H1 (cell line): ENCODE measurements at regions not wholly inside any gene's neighbourhood (a gene's known extent, or its start where the extent isn't known, plus 50 kb on each side); places are given as distances from the start of the nearest gene placed in this dataset.
"Not testable (repeated sequence)": the region's sequence is repeated elsewhere in the genome, so short reads cannot be mapped to it uniquely, and the experiment has no call there.

Source experiments
- CTCF ChIA-PET: fragments of 300-600 bp; sonication (Branson Sonifier 250); formaldehyde crosslinking; loops from one replicate; lab custom pipeline; 2021; ENCODE audit not compliant: partially characterized antibody; lab: Charles Lee
- POLR2A ChIA-PET: fragments of 300-600 bp; sonication (Branson Sonifier 250); formaldehyde crosslinking; loops from one replicate; lab custom pipeline; 2021; ENCODE audit warnings: inconsistent platforms; ENCODE audit not compliant: partially characterized antibody; lab: Charles Lee
- DNase-seq, 2 experiments: peaks; one replicate each; pipeline versions ENCODE4 v3.0.0 to v3.0.0-alpha.2; 2010 to 2022; ENCODE audit warnings: low spot score in 2 of 2, low read depth in 1 of 2, mixed read lengths in 1 of 2
- FAIRE-seq: peaks from 2 replicates; lab custom pipeline; 2011; peaks lifted over from hg19 to GRCh38; lab: Jason Lieb, UNC
- H2AFZ ChIP-seq: 2 replicates; pipeline ENCODE4 v1.8.1; 2012; ENCODE audit warnings: low read length, inconsistent platforms
- H2AK5ac ChIP-seq: 2 replicates; pipeline ENCODE4 v1.6.1; 2013; ENCODE audit warnings: low read depth, low read length
- H2BK120ac ChIP-seq: replicated peaks from 2 replicates; pipeline ENCODE3; 2013; ENCODE audit warnings: low read depth, low read length, inconsistent platforms
- H2BK12ac ChIP-seq: 2 replicates; pipeline ENCODE4 v1.6.1; 2013; ENCODE audit warnings: low read depth, low read length
- H2BK15ac ChIP-seq: 2 replicates; pipeline ENCODE4 v1.6.1; 2013; ENCODE audit warnings: low read length
- H2BK20ac ChIP-seq: 2 replicates; pipeline ENCODE4 v1.6.1; 2013; ENCODE audit warnings: low read length
- H2BK5ac ChIP-seq: 2 replicates; pipeline ENCODE4 v1.6.1; 2013; ENCODE audit warnings: low read depth, low read length
- H3K14ac ChIP-seq: 2 replicates; pipeline ENCODE4 v1.6.1; 2013; ENCODE audit warnings: inconsistent platforms; ENCODE audit not compliant: insufficient read length
- H3K18ac ChIP-seq: 2 replicates; pipeline ENCODE4 v1.6.1; 2013; ENCODE audit warnings: low read length; ENCODE audit errors: extremely low read depth
- H3K23ac ChIP-seq: 2 replicates; pipeline ENCODE4 v1.6.1; 2013; ENCODE audit warnings: inconsistent platforms; ENCODE audit not compliant: insufficient read length
- H3K23me2 ChIP-seq: 2 replicates; pipeline ENCODE4 v1.6.1; 2013; ENCODE audit warnings: low read depth, low read length
- H3K27ac ChIP-seq: 2 replicates; pipeline ENCODE4 v1.6.1; 2011; ENCODE audit warnings: low read depth, low read length, inconsistent platforms
- H3K27me3 ChIP-seq, 4 experiments: replicated peaks in 1 of 4; 1 replicate in 1 of 4; 2 replicates in 3 of 4; pipeline versions ENCODE4 v1.6.1 to v1.8.1; 2011 to 2013; ENCODE audit warnings: low read length in 3 of 4, mild to moderate bottlenecking in 3 of 4, inconsistent platforms in 2 of 4, mixed read lengths in 2 of 4, moderate library complexity in 1 of 4; ENCODE audit not compliant: control insufficient read depth in 3 of 4, insufficient read depth in 3 of 4; ENCODE audit errors: extremely low read depth in 1 of 4
- H3K36me3 ChIP-seq, 4 experiments: 2 replicates each; pipeline versions ENCODE4 v1.6.1 to v1.8.1; 2011 to 2013; ENCODE audit warnings: mild to moderate bottlenecking in 4 of 4, low read length in 3 of 4, moderate library complexity in 2 of 4, control low read depth in 1 of 4, inconsistent platforms in 1 of 4; ENCODE audit not compliant: insufficient read depth in 4 of 4, control insufficient read depth in 2 of 4
- H3K4ac ChIP-seq: replicated peaks from 2 replicates; pipeline ENCODE3; 2013; ENCODE audit warnings: low read length, low read depth, mixed read lengths, inconsistent platforms; ENCODE audit not compliant: insufficient read length
- H3K4me1 ChIP-seq, 4 experiments: replicated peaks in 1 of 4; 1 replicate in 1 of 4; 2 replicates in 3 of 4; pipeline versions ENCODE4 v1.6.1 to v1.8.1; 2011 to 2013; ENCODE audit warnings: low read length in 3 of 4, inconsistent platforms in 2 of 4, mixed read lengths in 1 of 4; ENCODE audit not compliant: insufficient read depth in 4 of 4, control insufficient read depth in 3 of 4
- H3K4me2 ChIP-seq, 2 experiments: 2 replicates each; pipeline versions ENCODE4 v1.6.1 to v1.8.1; 2011 to 2013; ENCODE audit warnings: low read depth in 2 of 2, low read length in 2 of 2, control low read depth in 1 of 2, inconsistent platforms in 1 of 2, mild to moderate bottlenecking in 1 of 2; ENCODE audit not compliant: insufficient read depth in 1 of 2
- H3K4me3 ChIP-seq, 4 experiments: fragments of 200-600, 300-600 bp in 1 of 4; sonication (generic), shearing (Covaris generic), sonication (Bioruptor Twin) in 1 of 4; 2 replicates each; pipeline versions ENCODE4 v1.5.1 to v1.8.1; 2011 to 2016; ENCODE audit warnings: low read length in 4 of 4, low read depth in 3 of 4, control low read depth in 2 of 4, inconsistent platforms in 2 of 4, mild to moderate bottlenecking in 2 of 4, mixed read lengths in 1 of 4, moderate library complexity in 1 of 4; ENCODE audit not compliant: insufficient read depth in 2 of 4; ENCODE audit errors: extremely low read depth in 1 of 4
- H3K56ac ChIP-seq: replicated peaks from 2 replicates; pipeline ENCODE3; 2013; ENCODE audit warnings: low read depth, mild to moderate bottlenecking, mixed read lengths, low read length, inconsistent platforms; ENCODE audit not compliant: insufficient read length
- H3K79me1 ChIP-seq: 2 replicates; pipeline ENCODE4 v1.6.1; 2013; ENCODE audit warnings: low read depth, low read length, control low read depth
- H3K79me2 ChIP-seq, 2 experiments: 2 replicates each; pipeline versions ENCODE4 v1.6.1 to v1.8.1; 2012 to 2013; ENCODE audit warnings: low read length in 2 of 2, mild to moderate bottlenecking in 2 of 2, inconsistent platforms in 1 of 2; ENCODE audit not compliant: insufficient read depth in 2 of 2, control insufficient read depth in 1 of 2
- H3K9ac ChIP-seq, 4 experiments: replicated peaks in 1 of 4; 1 replicate in 1 of 4; 2 replicates in 3 of 4; pipeline versions ENCODE4 v1.6.1 to v1.8.1; 2011 to 2013; ENCODE audit warnings: low read depth in 3 of 4, low read length in 3 of 4, control low read depth in 2 of 4, mild to moderate bottlenecking in 2 of 4, moderate library complexity in 2 of 4, inconsistent platforms in 1 of 4; ENCODE audit errors: extremely low read depth in 1 of 4
- H3K9me3 ChIP-seq, 2 experiments: 2 replicates each; pipeline versions ENCODE4 v1.6.1 to v1.8.1; 2012 to 2013; ENCODE audit warnings: mild to moderate bottlenecking in 2 of 2, moderate library complexity in 2 of 2, control low read depth in 1 of 2, inconsistent platforms in 1 of 2, low read depth in 1 of 2, low read length in 1 of 2, mixed read lengths in 1 of 2; ENCODE audit not compliant: insufficient read depth in 2 of 2
- H4K20me1 ChIP-seq, 2 experiments: replicated peaks in 1 of 2; 2 replicates each; pipeline versions ENCODE3 to v1.8.1; 2011 to 2013; ENCODE audit warnings: inconsistent platforms in 2 of 2, low read length in 2 of 2, mild to moderate bottlenecking in 1 of 2; ENCODE audit not compliant: insufficient read depth in 2 of 2, control insufficient read depth in 1 of 2
- H4K5ac ChIP-seq: 2 replicates; pipeline ENCODE4 v1.6.1; 2013; ENCODE audit warnings: low read length, low read depth, mixed read lengths, inconsistent platforms; ENCODE audit not compliant: insufficient read length
- H4K8ac ChIP-seq: 2 replicates; pipeline ENCODE4 v1.8.0; 2013; ENCODE audit warnings: mild to moderate bottlenecking, moderate library complexity, low read length, inconsistent platforms; ENCODE audit not compliant: insufficient read depth; ENCODE audit errors: extremely low read depth
- H4K91ac ChIP-seq: replicated peaks from 2 replicates; pipeline ENCODE3; 2013; ENCODE audit warnings: low read length, mixed read lengths, inconsistent platforms; ENCODE audit not compliant: insufficient read length
- MAFK ChIP-seq: IDR thresholded peaks from 2 replicates; pipeline ENCODE4 v1.6.1; 2012; ENCODE audit warnings: low read depth, mild to moderate bottlenecking, improper control_type of control experiment, low read length
- POLR2A ChIP-seq, 2 experiments: IDR thresholded peaks; 1 replicate in 1 of 2; 2 replicates in 1 of 2; pipeline ENCODE4 v1.6.1; 2011; ENCODE audit warnings: low read depth in 2 of 2, low read length in 2 of 2, mild to moderate bottlenecking in 2 of 2; ENCODE audit errors: control extremely low read depth in 1 of 2
- WGBS, 2 experiments: shearing (Covaris generic) in 1 of 2; methylation state at CpG; one replicate each; pipeline versions ENCODE4 v1.1.6 to v1.1.7; 2013 to 2015; ENCODE audit warnings: low lambda C conversion rate in 2 of 2, mixed read lengths in 2 of 2, inconsistent platforms in 1 of 2, low coverage in 1 of 2, missing lambda C conversion rate in 1 of 2; ENCODE audit not compliant: insufficient replicate concordance in 2 of 2, insufficient coverage in 1 of 2, insufficient read length in 1 of 2; ENCODE audit errors: extremely low coverage in 1 of 2, missing lambda C conversion rate in 1 of 2; 5-methylcytosine and 5-hydroxymethylcytosine counted together

DNA sequence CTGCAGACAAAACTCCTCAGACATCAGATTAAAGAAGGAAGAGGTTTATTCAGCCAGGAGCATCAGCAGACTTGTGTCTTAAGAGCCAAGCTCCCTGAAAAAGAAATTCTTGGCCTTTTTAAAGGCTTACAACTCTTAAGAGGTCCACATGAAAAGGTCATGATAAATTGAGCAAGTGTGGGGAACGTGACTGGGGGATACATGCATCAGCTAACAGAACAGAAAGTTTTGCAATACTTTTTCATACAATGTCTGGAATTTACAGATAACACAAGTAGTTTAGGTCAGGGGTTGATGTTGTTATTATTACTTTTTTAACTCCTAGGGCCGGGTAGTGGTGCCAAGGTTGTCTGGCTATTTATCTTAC, 55.6 kb upstream of the RBMX start:
- Histone ChIP-seq H3K23me2 (no peaks in the 10 kb centered on the region), H3K79me1 (no peaks in the 10 kb centered on the region), H3K4ac (no peak overlapping the region), H4K5ac (no peak overlapping the region), H2AFZ (no peak overlapping the region), H2BK15ac (no peak overlapping the region), H3K56ac (no peak overlapping the region), H3K18ac (no peak overlapping the region), H2AK5ac (no peak overlapping the region), H4K8ac (no peak overlapping the region), H3K4me3 (no peak overlapping the region), H3K9me3 (no peaks in the 10 kb centered on the region), H3K9ac (no peak overlapping the region), H3K23ac (no peak overlapping the region), H4K20me1 (no peaks in the 10 kb centered on the region), H2BK12ac (no peak overlapping the region), H3K79me2 (no peaks in the 10 kb centered on the region), H3K27me3 (no peaks in the 10 kb centered on the region), H4K91ac (no peak overlapping the region)
- no peak for FAIRE-seq
- 95% methylated on average over 2 of the region's 2 CpGs; no CpG with 5 or more reads in 1 of the 2 experiments for WGBS, 2 experiments
- POLR2A ChIA-PET: no interaction called here
- TF ChIP-seq MAFK (no peak), POLR2A (IDR thresholded peaks at IDR 0.05; ENCODE audit: control extremely low read depth in 1 of 2, low read depth in 2 of 2, low read length in 2 of 2) (no peak)
- TF ChIP-seq, all 59 proteins: peak for 0
- H3K36me3 ChIP-seq: no peaks in the 10 kb centered on the region
- no peak for DNase-seq
- no peak overlapping the region for H3K27ac ChIP-seq
- no peak overlapping the region for H2BK20ac ChIP-seq
- no peak overlapping the region for H3K4me2 ChIP-seq
- H3K14ac ChIP-seq: no peak overlapping the region
- CTCF ChIA-PET: no interaction called here
- H3K4me1 ChIP-seq: no peaks in the 10 kb centered on the region
- no peak overlapping the region for H2BK5ac ChIP-seq
- H2BK120ac ChIP-seq: no peak overlapping the region

DNA sequence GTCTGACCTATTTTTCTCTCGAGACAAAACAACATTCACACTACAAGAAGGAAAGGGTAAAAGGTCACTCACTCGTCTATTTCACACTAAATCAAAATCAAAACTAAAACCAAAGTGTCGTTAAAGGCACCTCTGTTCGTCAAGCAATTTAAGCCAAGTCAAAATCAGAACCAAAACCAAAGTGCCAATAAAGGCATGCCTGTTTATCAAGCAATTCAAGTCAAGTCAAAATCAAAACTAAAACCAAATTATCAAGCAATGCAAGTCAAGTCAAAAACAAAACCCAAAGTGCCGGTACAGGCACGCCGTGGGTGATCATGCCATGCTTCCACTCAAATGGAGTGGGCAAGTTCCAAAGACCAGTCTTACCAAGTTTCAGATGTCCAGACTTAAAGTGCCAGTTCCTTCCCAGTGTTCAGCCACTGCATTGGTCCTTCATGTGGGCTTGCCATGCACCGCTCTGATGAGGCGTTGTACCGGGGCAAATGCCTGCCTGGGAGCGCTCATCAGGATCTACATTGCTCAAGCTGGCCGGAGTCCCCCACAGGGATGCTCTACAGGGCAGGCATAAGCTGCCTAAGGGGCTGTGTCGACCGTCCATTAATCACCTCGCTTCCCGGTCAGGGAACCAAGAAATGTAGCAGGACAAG, 55.1 kb upstream of the RBMX start:
- H4K5ac ChIP-seq, H3K79me1 ChIP-seq, H3K4me3 ChIP-seq, H4K91ac ChIP-seq, H3K36me3 ChIP-seq, H3K27ac ChIP-seq, FAIRE-seq, H3K23ac ChIP-seq, H2BK20ac ChIP-seq, H3K56ac ChIP-seq, H4K8ac ChIP-seq, H3K27me3 ChIP-seq, CTCF ChIA-PET, H3K4ac ChIP-seq, H3K18ac ChIP-seq, H3K79me2 ChIP-seq, H3K14ac ChIP-seq, POLR2A ChIA-PET, DNase-seq, H3K9me3 ChIP-seq, H3K9ac ChIP-seq, H2BK5ac ChIP-seq, H3K23me2 ChIP-seq, H2AK5ac ChIP-seq, H2BK12ac ChIP-seq, H3K4me1 ChIP-seq, H2BK15ac ChIP-seq, H4K20me1 ChIP-seq, H2AFZ ChIP-seq, H2BK120ac ChIP-seq, H3K4me2 ChIP-seq: not testable (repeated sequence)
- 89% methylated on average over 14 of the region's 16 CpGs; no CpG with 5 or more reads in 1 of the 2 experiments for WGBS, 2 experiments
